ENCODE measurements at regions not wholly inside any gene's neighbourhood (a gene's known extent, or its start where the extent isn't known, plus 50 kb on each side); places are given as distances from the start of the nearest gene placed in this dataset.
"Not testable (repeated sequence)": the region's sequence is repeated elsewhere in the genome, so short reads cannot be mapped to it uniquely, and the experiment has no call there.

DNA sequence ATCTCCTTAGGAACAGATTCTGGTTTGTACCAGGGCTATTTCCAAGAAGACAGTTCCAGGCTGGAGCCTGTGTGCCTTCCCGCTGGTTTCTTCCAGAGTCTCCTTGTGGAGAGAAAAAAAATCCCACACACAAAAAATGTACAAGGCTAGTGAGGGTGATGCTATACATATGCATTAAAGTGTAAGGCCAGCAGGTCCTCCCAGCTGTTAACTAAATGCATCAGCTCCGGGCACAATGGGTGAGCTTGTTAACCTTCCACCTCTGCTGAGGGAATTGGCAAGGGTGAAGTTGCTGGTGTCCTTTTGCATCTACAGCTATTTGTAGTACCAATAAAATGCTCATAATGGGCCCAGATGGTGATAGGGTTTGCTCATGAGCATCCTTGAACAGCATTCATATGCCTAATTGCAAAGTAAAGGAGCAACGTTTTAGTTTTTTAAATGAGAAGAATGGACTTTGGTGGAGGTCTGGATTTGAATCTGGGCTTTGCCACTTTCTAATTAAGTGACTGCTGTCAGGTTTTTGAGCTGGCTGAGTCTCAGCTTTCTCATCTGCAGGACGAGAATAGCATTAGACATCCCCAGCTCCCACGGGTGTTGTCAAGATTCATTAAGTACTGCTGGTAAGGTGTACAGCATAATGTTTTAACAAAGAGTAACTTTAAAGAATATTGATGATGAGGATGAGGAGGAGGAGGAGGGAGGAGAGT, 361.8 kb downstream of the QKI start:
- no peak for FAIRE-seq

DNA sequence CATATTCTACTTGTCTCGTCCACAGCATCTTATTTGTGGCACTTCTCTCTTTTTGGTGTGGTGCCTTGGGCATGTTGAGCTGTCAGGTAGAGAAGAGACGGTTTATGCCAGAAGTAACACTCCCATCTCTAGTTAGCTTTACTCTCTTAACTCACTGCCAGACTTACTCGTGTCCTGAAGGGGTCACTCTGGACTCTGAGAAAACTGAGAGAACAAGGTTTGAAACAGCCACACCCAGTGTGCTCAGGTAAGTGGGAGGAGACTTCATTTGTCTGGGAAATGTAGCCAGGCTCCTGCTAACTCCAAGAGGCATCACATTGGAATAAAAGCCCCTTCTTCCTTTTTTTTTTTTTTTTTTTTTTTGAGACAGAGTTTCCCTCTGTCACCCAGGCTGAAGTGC, 360.8 kb downstream of the QKI start:
- no peak for FAIRE-seq

DNA sequence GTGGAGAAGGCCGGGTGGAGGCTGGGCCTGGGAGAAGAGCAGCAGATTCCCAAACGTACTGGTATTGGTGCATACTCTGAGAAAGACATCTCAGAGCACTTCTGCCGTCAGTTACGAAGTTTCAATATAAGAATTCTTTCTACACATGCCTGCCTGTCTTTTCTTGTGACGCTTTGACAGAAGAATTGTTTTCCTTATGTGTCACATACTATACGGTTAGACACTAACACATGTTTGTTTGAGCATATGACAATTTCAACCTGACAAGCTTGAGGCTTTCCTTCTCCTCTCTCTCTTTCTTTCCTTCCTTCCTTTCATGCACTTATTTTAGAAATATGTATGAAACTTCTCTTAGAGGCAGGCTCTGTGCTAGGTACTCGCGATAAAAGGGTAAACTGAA, 360.0 kb downstream of the QKI start:
- no peak for FAIRE-seq

DNA sequence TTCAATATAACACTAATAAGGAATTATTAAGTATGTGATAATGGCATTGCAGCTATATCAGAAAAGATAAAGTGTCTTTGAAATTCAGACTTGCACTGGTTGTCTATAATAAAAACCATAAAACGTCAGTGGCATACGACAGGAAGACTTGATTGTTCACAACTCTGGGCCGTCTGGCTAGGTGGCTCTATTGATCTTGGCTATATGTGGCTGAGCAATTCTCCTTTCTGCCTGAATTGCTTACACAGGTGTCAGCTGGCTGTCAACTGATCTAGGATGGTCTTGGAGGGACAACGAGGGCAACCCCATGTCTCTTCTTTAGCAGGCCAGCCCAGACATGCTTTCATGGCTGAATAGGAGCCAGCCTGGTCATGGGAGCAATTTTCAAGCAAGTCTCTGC, 359.1 kb downstream of the QKI start:
- no peak for FAIRE-seq

DNA sequence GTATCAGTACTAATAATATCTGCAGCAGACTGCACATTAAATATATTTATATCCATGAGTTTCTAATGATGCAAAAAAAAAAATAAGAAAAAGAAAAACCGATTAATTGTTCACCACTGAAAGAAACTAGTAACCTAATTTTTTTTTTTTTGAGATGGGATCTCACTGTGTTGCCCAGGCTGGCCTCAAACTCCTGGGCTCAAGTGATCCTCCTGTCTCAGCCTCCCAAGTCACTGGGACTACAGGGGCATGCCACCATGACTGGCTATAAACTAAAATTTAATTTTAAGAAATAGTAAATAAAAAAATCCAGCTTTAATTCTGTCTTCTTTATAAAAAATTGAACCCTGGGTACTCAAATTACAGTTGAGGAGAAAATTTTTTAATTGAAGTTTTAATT, 358.2 kb downstream of the QKI start:
- FAIRE-seq = no peak

DNA sequence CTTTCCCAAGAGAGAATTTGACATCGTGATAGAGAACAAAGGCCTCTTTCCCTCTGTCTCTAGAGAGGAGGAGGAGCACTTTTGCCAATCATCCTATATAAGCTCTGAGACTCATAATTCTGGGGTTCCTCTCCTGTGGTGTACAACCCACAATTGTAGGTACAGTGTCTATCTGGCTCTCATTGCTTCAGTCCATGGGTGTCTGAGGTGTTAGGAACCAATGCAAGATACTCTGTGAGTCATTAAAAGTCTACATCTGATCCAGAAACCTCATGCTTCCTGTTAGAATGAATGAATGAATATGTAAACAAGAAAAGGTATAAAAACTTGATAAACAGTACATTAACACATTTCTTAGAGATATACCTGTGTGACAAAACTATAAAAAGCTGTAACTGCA, 356.7 kb downstream of the QKI start:
- FAIRE-seq = no peak

DNA sequence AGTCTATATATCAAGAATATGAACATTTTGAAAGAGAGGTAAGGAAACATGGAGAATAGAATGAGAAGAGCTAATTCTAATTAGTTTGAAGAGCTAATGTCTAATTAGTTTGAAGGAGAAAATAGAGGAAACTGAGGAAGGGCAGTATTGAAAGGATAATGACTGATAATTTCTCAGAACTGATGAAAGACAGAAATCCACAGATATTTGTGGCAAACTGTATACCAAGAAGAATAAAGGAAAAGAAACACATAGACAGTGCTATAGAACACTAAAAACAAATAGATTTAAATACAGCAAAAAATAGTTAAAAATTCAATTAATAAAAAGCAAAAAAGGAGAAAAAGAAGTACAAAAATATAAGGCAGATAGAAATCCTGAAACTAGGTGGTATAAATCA, 354.4 kb downstream of the QKI start:
- FAIRE-seq = no peak

DNA sequence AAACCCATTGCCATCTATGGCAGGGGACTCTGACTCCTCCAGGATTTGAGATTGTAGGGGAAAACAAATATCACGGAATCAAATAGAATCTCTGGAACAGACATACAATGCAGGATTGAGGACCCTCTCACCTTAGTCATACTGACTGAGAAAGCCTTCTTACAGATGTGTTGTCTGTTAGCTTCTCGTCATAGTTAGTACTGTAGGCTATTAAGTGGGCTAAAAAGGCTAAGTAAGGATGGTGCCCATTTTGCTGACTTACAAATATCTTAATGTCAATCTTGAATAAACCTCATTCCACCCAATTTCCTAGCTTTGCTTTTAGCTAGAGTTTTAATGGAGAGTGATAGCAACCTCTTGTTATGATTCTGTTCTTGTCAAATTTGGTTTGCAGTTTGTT, 352.4 kb downstream of the QKI start:
- FAIRE-seq = no peak

DNA sequence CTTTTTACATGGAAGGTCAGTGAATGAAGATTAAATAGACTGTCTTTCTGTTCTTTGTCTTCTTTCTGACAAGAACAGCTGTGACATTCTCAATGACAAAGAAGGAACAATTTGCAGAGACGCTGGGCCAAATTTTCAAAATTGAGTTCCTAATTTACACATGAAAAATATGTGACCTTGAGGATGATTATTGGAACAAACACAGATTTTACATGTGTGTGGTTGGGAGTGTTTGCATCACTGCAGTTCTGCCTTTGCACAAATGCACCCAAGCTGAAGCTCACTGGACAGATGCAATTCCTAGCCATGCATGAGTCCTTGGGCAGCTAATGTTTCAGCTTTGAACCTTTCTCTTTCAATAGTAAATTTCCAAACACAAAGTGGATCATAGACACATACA, 350.8 kb downstream of the QKI start:
- no peak for FAIRE-seq

DNA sequence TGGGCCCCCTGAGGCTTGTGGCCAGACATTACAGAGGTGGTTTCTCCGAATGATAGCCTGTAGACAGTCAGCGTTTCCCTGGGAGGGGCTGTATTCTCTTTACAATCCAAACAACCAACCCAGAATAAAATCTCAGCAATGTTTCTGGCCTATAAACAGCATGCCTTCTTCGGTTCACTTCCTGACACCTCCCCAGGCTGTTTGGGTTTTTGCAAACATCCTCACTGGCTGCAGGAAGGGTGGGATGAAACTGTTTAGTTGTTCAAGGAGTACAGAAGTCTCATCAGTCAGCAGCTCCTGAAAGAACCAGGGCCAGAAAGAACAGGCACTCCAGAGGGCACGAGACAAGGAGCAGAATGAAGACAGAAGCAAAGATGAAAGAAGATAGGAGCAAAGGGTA, 350.0 kb downstream of the QKI start:
- FAIRE-seq = no peak

DNA sequence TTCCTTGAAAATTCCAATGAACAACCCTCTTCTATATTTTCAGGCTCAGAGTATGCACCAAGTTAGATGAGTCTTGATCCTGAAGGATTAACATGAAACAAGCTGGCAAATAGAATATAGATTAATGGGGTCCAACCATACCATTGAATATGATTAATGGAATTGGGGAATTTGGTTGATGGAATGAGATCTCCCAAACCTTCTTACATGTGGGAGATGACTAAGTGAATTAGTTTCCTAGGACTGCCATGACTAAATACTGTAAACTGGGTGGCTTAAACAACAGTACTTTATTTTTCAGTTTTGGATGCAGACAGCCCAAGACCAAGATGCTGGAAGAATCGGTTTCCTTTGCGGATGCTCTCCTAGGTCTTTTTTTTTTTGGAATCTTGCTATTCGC, 347.0 kb downstream of the QKI start:
- FAIRE-seq = no peak

DNA sequence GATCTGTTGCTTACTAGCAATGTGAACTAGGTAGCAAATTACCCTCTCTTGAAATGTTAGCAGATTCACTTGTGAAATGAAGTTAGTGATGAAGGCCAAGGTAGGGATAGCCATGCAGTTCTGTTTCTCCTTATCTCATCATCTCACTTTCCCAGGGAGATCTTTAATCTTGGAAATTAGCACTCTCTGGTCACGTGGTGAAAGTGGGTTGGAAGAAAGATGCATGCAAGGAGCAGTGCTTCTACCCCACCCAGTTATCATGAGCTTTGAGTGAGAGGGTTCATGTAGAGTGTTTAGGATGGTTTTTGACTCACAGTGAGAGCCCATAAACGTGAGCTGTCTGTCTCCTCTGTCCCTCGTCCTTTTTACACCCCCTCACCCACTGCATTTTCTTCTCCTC, 346.3 kb downstream of the QKI start:
- FAIRE-seq = no peak

DNA sequence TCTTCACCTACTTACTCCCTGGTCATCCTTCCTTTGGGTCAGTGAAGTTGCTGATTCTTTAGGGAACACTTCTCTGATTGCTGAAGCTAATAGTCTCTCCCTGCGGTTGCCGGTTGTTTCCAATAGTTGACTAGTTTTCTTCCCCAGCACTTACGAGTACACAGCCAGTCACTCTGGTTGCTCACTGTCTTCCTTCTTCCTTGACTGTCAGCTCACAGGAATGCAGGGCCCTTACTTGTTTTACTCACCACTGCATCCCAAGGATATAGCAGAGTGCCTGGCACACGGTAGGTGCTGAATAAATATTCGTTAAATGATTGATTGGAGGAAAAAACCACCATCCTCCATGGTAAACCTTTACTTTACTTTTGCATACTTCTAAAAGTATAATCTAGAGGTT, 345.0 kb downstream of the QKI start:
- FAIRE-seq = no peak

DNA sequence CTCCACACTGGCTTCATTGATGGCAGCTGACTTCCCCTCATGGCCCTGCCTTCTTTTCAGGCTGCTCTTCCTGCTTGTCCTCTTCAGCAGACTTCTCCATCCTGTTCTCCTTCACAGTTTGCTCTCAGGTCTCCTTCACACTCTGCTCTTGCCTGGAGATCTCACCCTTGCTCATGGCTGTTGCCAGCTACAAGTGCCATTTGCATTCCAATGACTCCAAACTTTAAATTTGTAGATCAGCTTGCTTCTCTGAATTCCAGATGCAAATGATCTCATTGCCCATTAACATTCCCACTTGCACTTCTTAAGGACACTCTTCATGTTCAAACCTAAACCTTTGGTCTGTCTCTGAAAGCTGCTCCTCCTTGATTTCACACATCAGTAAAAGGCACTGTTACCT, 343.0 kb downstream of the QKI start:
- no peak for FAIRE-seq

DNA sequence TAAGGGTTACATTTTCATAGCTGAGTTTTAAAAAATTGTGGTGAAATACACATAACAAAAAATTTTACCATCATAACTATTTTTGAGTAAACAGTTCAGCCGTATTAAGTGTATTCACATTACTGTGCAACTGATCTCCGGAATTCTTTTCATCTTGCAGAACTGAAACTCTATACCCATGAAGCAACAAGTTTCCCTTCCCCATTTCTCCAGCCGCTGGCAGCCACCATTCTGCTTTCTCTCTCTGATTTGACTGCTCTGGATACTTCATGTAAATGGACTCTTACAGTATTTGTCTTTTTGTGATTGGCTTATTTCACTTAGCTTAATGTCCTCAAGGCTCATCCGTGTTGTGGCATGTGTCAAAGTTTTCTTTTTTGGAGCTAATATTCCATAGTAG, 341.6 kb downstream of the QKI start:
- no peak for FAIRE-seq

DNA sequence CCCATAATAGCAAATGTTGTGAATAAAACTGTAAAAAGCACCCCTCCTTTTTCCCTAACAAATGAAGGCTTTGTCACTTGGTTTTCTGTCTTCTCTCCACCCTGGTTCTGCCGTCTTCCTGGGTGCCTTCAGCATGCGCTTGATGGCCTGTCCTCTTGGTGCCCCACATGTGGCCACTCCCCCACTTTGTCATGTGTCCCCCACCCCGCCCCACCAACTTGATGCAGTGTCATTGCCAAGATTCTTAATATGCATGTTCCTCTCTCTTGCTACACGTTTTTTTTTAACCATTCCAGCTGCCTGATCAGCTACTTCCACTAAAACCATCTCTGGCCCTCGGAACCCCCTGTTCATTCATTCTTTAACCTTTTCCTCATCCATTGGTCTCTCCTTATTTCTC, 340.3 kb downstream of the QKI start:
- no peak for FAIRE-seq

DNA sequence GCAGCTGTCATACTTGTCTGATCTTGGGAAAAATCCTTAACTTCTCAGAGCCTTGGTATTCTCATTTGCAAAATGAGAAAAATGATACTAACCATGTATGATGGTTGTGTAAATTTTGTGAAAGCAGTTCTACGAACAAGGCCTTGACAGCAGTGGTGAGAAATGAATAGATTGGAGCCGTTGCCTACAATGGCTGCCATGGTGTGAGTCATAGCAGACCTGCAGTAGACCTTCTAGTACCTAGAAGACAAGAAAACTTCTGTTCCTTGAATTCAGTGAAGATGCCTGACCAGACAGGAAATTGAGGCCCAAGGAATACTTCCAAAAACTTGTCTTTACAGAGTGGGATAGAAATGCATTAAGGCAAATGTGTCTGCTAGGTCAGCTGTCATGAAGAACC, 338.9 kb downstream of the QKI start:
- no peak for FAIRE-seq

DNA sequence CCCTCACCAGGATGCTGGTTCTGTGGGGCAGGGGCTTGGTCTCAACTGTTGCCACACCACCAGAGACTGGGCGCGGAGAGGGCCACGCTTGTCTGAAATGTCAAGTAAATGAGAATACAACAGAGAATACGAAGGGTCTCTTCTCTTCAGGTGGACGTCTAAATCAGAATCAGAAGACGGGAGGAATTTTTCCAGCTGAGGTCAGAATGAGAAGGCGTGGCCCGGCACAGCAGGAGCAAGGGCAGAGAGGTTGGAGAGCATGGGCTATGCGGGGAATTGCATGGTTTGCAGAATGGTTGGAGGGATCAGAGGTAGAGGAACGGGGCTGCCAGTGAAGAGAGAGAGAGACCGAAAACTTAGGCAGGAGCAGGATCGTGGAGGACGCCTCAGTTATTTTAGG, 337.9 kb downstream of the QKI start:
- no peak for FAIRE-seq

DNA sequence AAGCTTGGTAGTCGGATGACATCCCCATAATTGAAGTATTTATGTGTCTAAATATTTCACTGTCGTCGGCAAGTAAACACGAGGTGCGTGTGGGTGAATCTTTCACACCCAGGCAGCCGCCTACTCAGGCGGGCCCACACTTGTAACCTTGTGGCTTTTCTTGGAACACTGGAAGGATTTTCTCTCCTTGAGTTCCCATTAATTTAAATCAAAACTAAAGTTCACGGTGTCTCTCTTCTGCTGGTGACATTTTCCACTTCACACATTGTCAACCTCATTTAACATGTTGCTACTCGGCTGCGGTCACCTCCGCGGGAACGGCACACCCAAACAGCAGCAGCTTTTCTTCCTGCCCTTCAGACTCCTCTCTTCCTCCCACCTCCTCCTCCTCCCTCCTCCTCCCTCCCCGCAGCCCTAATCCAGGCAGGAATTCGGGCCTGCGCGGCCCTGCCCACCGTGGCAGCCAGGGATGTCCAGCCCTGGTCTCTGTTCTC, 336.6 kb downstream of the QKI start:
- FAIRE-seq = no peak

DNA sequence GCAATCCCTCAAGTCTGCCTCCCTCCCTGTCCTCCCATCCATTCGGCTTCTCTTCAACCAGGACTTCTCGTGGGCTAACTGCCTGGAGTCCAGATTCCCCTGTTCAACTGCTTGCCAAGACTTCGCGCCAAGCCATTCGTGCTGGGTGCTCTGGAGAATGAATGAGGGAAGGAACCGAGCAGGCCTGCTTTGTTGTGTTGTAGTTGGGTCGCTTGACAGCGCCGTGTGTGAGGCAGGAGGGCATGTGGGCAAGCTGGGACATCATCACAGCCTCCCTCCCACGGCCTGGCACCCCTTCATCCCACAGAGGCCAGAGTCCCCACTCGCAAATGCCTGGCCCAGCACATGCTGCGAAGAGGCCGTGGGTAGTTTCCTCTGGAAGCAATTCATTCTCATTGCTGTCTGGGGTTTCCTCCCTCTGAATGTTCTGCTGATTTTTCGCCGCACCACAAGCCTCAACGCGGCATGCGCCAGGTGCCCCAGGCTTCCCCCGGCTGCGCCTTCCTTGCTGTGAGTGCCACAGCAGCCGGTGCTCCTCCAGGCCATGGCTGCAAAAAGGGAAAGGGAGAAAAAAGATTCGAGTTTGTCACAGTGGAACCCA, 336.0 kb downstream of the QKI start:
- no peak for FAIRE-seq

DNA sequence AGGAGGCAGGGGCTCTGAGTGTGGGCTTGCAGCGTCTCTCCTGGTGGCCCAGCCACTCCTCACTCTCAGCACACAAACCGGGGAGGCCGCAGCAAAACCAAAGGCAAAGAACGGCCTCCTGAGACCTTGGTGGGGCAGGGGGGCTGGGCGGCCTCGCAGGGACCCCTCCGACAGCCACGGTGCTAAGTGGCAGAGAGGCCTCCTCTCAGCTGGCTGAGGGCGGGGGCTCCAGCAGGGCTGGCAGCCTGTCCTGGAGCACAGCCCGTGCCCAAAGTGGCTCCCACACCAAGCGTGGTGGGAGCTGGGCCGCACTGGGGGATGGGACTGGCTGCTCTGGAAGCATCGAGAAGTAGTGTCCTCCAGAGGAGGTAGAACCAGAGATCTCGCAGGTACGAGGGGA, 334.4 kb downstream of the QKI start:
- no peak for FAIRE-seq

DNA sequence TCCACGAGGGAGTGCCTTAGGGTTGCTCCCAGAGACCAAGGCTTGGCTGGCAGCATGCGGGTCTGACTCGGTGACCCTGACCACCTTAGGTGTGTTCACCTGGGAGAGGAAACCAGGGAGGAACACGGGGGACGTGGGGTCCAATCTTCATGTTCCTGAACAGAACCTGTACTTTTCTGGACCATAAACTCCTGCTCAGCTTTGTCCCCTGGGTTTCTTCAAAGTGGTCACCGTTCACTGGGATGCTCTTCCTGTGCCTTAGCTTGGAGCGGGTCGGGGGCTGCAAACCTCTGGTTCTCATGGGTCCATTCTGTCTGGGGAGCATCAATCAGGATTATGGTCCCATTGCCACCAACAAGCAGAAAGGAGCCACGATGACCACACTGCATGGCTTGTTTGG, 333.5 kb downstream of the QKI start:
- no peak for FAIRE-seq

DNA sequence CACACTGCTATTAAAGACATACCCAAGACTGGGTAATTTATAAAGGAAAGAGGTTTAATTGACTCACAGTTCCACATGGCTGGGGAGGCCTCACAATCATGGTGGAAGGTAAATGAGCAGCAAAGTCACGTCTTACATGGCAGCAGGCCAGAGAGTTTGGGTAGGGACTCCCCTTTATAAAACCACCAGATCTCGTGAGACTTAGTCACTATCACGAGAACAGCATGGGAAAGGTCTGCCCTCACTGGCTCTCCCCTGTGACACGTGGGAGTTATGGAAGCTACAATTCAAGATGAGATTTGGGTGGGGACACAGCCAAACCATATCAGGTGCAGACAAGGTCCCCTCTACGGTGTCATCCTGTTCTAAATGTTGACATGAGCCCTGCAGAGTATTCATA, 332.5 kb downstream of the QKI start:
- FAIRE-seq = not testable (repeated sequence)

DNA sequence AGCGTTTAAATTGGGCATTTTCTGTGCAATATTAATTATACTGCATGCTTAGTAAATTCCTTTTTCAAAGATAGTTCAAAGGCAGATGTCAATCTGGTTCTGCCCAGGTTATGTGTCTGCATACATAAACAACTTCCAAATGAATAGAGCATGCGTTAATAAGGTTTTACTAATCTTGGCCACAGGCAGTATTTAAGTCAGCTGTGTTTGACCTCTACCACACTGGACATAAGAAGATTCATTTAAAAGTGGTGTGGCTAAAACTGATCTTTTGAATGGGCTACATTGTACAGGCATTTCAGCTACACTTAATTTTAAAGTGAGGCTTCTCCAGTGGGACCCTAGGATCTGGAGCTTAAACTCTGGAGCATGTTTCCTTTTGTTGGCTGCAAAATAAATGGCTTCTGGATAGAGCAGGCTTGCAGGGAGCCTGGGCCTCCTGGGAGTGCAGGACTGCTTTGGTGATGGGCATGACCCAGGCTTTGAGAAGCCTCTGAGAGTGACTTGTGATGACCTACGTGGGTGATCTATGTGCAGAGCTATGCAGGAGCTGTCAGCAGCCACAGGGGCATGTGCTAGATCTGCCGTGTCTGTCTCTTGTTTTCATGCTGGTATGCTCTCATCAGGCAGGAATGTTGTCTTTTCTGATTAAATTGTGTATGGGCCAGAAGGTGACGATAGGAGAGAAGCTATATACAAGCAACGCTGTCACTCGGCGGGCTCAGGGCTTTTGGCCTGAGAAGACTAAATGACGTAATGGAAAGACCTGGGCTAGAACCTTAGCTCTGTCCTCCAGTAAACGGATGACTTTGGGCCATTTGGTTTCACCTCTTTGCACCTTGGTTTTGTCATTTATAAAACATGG, 331.2 kb downstream of the QKI start:
- no peak for FAIRE-seq

Data from G401.6 (cell line).